Neural progenitor cell (in vitro differentiated cells): ENCODE measurements at regions not wholly inside any gene's neighbourhood (a gene's known extent, or its start where the extent isn't known, plus 50 kb on each side); places are given as distances from the start of the nearest gene placed in this dataset.

Experiments used
- DNase-seq: peaks from one replicate; pipeline ENCODE4 v3.0.0-alpha.2; 2016; ENCODE audit warnings: low spot score
- H2AFZ ChIP-seq: fragments of 200-600 bp; sonication (generic); replicated peaks from 2 replicates; pipeline ENCODE4 v1.6.1; 2016; ENCODE audit warnings: antibody characterized with exemption
- H3F3A ChIP-seq: fragments of 200-600 bp; sonication (generic); 2 replicates; pipeline ENCODE4 v1.6.1; 2016; ENCODE audit warnings: antibody characterized with exemption, low read depth
- H3K27ac ChIP-seq: fragments of 200-600 bp; sonication (generic); 2 replicates; pipeline ENCODE4 v1.5.1; 2016; ENCODE audit warnings: mild to moderate bottlenecking
- H3K27me3 ChIP-seq: fragments of 200-600 bp; sonication (generic); 2 replicates; pipeline ENCODE4 v1.6.1; 2016; ENCODE audit warnings: mild to moderate bottlenecking, moderate library complexity
- H3K36me3 ChIP-seq: fragments of 200-600 bp; sonication (generic); 2 replicates; pipeline ENCODE4 v1.5.1; 2016
- H3K4me1 ChIP-seq: fragments of 200-600 bp; sonication (generic); 2 replicates; pipeline ENCODE4 v1.6.1; 2016; ENCODE audit warnings: mixed run types
- H3K4me2 ChIP-seq: fragments of 200-600 bp; sonication (generic); 2 replicates; pipeline ENCODE4 v1.6.1; 2016
- H3K4me3 ChIP-seq: fragments of 200-600 bp; sonication (generic); 2 replicates; pipeline ENCODE4 v1.5.1; 2016
- H3K79me2 ChIP-seq: fragments of 200-600 bp; sonication (generic); 2 replicates; pipeline ENCODE4 v1.6.1; 2016; ENCODE audit warnings: low read depth
- H3K9ac ChIP-seq: fragments of 200-600 bp; sonication (generic); 2 replicates; pipeline ENCODE4 v1.6.1; 2016
- H3K9me3 ChIP-seq: fragments of 200-600 bp; sonication (generic); 2 replicates; pipeline ENCODE4 v1.5.1; 2016; ENCODE audit warnings: low read depth
- H4K20me1 ChIP-seq: fragments of 200-600 bp; sonication (generic); 2 replicates; pipeline ENCODE4 v1.6.1; 2016; ENCODE audit warnings: low read depth
- H3K27ac Mint-ChIP-seq: 3 replicates; pipeline ENCODE4 v1.8.0; 2021; ENCODE audit warnings: mixed read lengths
- H3K27me3 Mint-ChIP-seq: 2 replicates; pipeline ENCODE4 v1.8.0; 2022; ENCODE audit warnings: low read depth, mild to moderate bottlenecking, inconsistent platforms, moderate library complexity, mixed read lengths; ENCODE audit not compliant: insufficient read depth
- H3K36me3 Mint-ChIP-seq: 3 replicates; pipeline ENCODE4 v1.8.0; 2021; ENCODE audit warnings: mixed read lengths
- H3K4me1 Mint-ChIP-seq: 3 replicates; pipeline ENCODE4 v1.8.0; 2021; ENCODE audit warnings: mixed read lengths
- H3K4me3 Mint-ChIP-seq: 3 replicates; pipeline ENCODE4 v1.8.0; 2021; ENCODE audit warnings: mild to moderate bottlenecking, moderate library complexity, mixed read lengths
- H3K9me3 Mint-ChIP-seq: 3 replicates; pipeline ENCODE4 v1.8.0; 2020; ENCODE audit warnings: mixed read lengths
- CTCF ChIP-seq: fragments of 200-600 bp; sonication (generic); IDR thresholded peaks from 2 replicates; pipeline ENCODE4 v1.5.1; 2017; ENCODE audit warnings: antibody characterized with exemption, mild to moderate bottlenecking
- EZH2 ChIP-seq: fragments of 200-600 bp; sonication (generic); IDR thresholded peaks from 2 replicates; pipeline ENCODE4 v1.6.1; 2017; ENCODE audit warnings: antibody characterized with exemption, mild to moderate bottlenecking, moderate library complexity
- EZH2phosphoT487 ChIP-seq: fragments of 200-600 bp; sonication (generic); IDR thresholded peaks from 2 replicates; pipeline ENCODE4 v1.6.1; 2017; ENCODE audit warnings: antibody characterized with exemption

GRCh38 chr3:87446849-87447387 lies 170.5 kb upstream of the POU1F1 start:
- no peak overlapping the region for H2AFZ ChIP-seq

GRCh38 chr3:87442470-87442869 lies 166.1 kb upstream of the POU1F1 start:
- Histone ChIP-seq H3K27ac (no peak overlapping the region), H4K20me1 (no peaks in the 10 kb centered on the region), H2AFZ (no peak overlapping the region), H3K79me2 (no peaks in the 10 kb centered on the region), H3K4me1 (no peaks in the 10 kb centered on the region), H3K9ac (no peak overlapping the region), H3K9me3 (peaks cover 6% of the 10 kb centered on the region), H3K4me2 (no peak overlapping the region), H3K4me3 (no peak overlapping the region), H3K36me3 (no peaks in the 10 kb centered on the region), H3F3A (no peaks in the 10 kb centered on the region), H3K27me3 (no peaks in the 10 kb centered on the region)
- no peaks in the 10 kb centered on the region for H3K36me3 Mint-ChIP-seq
- TF ChIP-seq CTCF (no peak), EZH2 (no peak), EZH2phosphoT487 (no peak)
- H3K27me3 Mint-ChIP-seq: no peaks in the 10 kb centered on the region
- H3K4me1 Mint-ChIP-seq: no peaks in the 10 kb centered on the region
- DNase-seq: no peak
- H3K4me3 Mint-ChIP-seq: no peak overlapping the region
- H3K27ac Mint-ChIP-seq: no peak overlapping the region
- H3K9me3 Mint-ChIP-seq: peaks cover 8% of the 10 kb centered on the region

More at GRCh38 chr3:87446849-87447387, 170.5 kb upstream of the POU1F1 start:
- DNase-seq: peak; percentile 23
- Histone ChIP-seq H3F3A (no peaks in the 10 kb centered on the region), H3K9ac (no peak overlapping the region), H3K79me2 (no peaks in the 10 kb centered on the region), H3K4me2 (no peak overlapping the region), H3K27me3 (no peaks in the 10 kb centered on the region), H3K4me3 (no peak overlapping the region), H3K36me3 (no peaks in the 10 kb centered on the region), H4K20me1 (no peaks in the 10 kb centered on the region), H3K4me1 (no peaks in the 10 kb centered on the region), H3K9me3 (peaks cover 6% of the 10 kb centered on the region), H3K27ac (no peak overlapping the region)
- no peak overlapping the region for H3K4me3 Mint-ChIP-seq
- H3K9me3 Mint-ChIP-seq: peaks cover 8% of the 10 kb centered on the region
- TF ChIP-seq EZH2 (no peak), CTCF (no peak), EZH2phosphoT487 (no peak)
- H3K36me3 Mint-ChIP-seq: no peaks in the 10 kb centered on the region
- no peaks in the 10 kb centered on the region for H3K4me1 Mint-ChIP-seq
- no peaks in the 10 kb centered on the region for H3K27me3 Mint-ChIP-seq
- no peak overlapping the region for H3K27ac Mint-ChIP-seq

DNA sequence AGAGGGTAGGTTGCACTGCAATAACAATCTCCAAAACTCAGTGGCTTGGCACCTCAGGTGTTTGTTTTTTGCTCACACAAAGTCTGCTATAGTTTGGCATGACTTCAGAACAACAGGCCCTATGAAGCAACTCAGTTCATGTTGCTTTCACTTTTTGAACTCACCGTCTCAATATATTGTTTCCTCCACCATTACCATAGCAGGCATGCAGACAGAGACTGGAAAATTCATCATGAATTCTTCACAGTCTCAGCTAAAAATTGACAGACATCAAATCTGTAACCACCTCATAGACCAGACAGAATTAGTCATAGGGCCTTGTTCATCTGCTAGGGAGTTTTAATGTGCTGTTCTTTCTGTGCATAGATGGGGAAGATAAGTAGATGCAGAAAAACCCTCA lies 161.4 kb upstream of the POU1F1 start:
- Histone ChIP-seq H3K4me2 (no peak overlapping the region), H3K79me2 (no peaks in the 10 kb centered on the region), H2AFZ (no peak overlapping the region), H3K27me3 (no peaks in the 10 kb centered on the region), H3F3A (no peaks in the 10 kb centered on the region), H3K27ac (no peak overlapping the region), H3K4me3 (no peak overlapping the region), H4K20me1 (no peaks in the 10 kb centered on the region), H3K9me3 (no peaks in the 10 kb centered on the region), H3K9ac (no peak overlapping the region), H3K4me1 (no peaks in the 10 kb centered on the region), H3K36me3 (no peaks in the 10 kb centered on the region)
- Mint-ChIP-seq H3K4me3 (no peak overlapping the region), H3K9me3 (no peaks in the 10 kb centered on the region), H3K27ac (no peak overlapping the region), H3K27me3 (peaks cover 2% of the 10 kb centered on the region), H3K4me1 (peaks cover 6% of the 10 kb centered on the region), H3K36me3 (no peaks in the 10 kb centered on the region)
- TF ChIP-seq EZH2 (no peak), CTCF (no peak), EZH2phosphoT487 (no peak)
- no peak for DNase-seq
